Hematopoietic multipotent progenitor cell treated with erythropoietin and hydrocortisone succinate and interleukin-3 and kit ligand, for 15 days (in vitro differentiated cells): ENCODE measurements at regions not wholly inside any gene's neighbourhood (a gene's known extent, or its start where the extent isn't known, plus 50 kb on each side); places are given as distances from the start of the nearest gene placed in this dataset.

ENCODE experiments used
- DNase-seq: peaks from one replicate; pipeline ENCODE4 v3.0.0-alpha.2; 2015; ENCODE audit warnings: low spot score

- DNase-seq: no peak
Measured at GRCh38 chr12:67427336-67427735, 158.2 kb downstream of the CAND1 start.

- no peak for DNase-seq
Measured at GRCh38 chr12:67428431-67428830, 159.3 kb downstream of the CAND1 start.

GRCh38 chr12:67430708-67431335 is 161.7 kb downstream of the CAND1 start:
- DNase-seq: no peak

- no peak for DNase-seq
Measured at GRCh38 chr12:67431411-67432020, 162.4 kb downstream of the CAND1 start.

- DNase-seq: no peak
Measured at GRCh38 chr12:67433385-67434175, 164.4 kb downstream of the CAND1 start.

GRCh38 chr12:67434671-67435370 is 165.7 kb downstream of the CAND1 start:
- DNase-seq: no peak

- DNase-seq: no peak
Measured at GRCh38 chr12:67436230-67436629, 167.1 kb downstream of the CAND1 start.

GRCh38 chr12:67437011-67437410 is 167.9 kb downstream of the CAND1 start:
- DNase-seq: no peak

GRCh38 chr12:67439611-67440010 is 170.5 kb downstream of the CAND1 start:
- DNase-seq: no peak

GRCh38 chr12:67441736-67442346 is 172.7 kb downstream of the CAND1 start:
- peak; percentile 27 for DNase-seq

GRCh38 chr12:67442347-67442841 is 173.2 kb downstream of the CAND1 start:
- DNase-seq: no peak

- DNase-seq: no peak
Measured at GRCh38 chr12:67442896-67443295, 173.7 kb downstream of the CAND1 start.

GRCh38 chr12:67444542-67444941 is 175.4 kb downstream of the CAND1 start:
- DNase-seq: no peak

GRCh38 chr12:67446716-67447115 is 177.6 kb downstream of the CAND1 start:
- no peak for DNase-seq

- DNase-seq: no peak
Measured at GRCh38 chr12:67447180-67447579, 178.0 kb downstream of the CAND1 start.

- no peak for DNase-seq
Measured at GRCh38 chr12:67449591-67450052, 180.5 kb downstream of the CAND1 start.

- DNase-seq: no peak
Measured at GRCh38 chr12:67450441-67450840, 181.3 kb downstream of the CAND1 start.

- DNase-seq: no peak
Measured at GRCh38 chr12:67451206-67451605, 182.0 kb downstream of the CAND1 start.

- DNase-seq: no peak
Measured at GRCh38 chr12:67452119-67452805, 183.1 kb downstream of the CAND1 start.

GRCh38 chr12:67453191-67453590 is 184.0 kb downstream of the CAND1 start:
- no peak for DNase-seq

- DNase-seq: no peak
Measured at GRCh38 chr12:67455236-67455635, 186.1 kb downstream of the CAND1 start.
